ENCODE measurements at regions not wholly inside any gene's neighbourhood (a gene's known extent, or its start where the extent isn't known, plus 50 kb on each side); places are given as distances from the start of the nearest gene placed in this dataset.

DNA sequence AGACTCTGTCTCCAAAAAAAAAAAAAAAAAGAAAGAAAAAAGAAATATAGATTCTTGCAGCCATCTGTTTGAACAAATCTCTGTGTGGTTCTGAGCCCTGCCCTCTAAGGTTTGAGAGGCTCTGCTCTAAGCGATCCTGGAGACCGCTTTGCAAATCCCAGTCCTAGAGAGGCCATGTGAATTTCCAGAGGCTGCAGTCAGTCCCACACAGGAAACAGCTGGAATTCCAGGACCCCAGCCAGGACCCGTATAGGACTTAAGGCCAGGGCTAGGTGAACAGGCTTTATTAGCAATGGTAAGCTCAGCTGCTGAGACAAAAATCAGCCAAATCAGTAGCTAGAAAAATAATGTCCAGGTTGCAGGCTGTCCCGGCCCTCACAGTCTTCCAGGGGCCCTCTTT lies 154.8 kb downstream of the RPS24 start:
- H3K4me1 Mint-ChIP-seq: no peaks in the 10 kb centered on the region
- H3K4me3 Mint-ChIP-seq: no peak overlapping the region
- H3K27ac Mint-ChIP-seq: no peak overlapping the region

GRCh38 chr10:78190051-78190825 lies 156.6 kb downstream of the RPS24 start:
- ATAC-seq (no peak), DNase-seq (no peak)
- Mint-ChIP-seq H3K27ac (no peak overlapping the region), H3K36me3 (ENCODE audit: low read depth) (no peaks in the 10 kb centered on the region), H3K27me3 (peaks cover 6% of the 10 kb centered on the region), H3K9me3 (peaks cover 7% of the 10 kb centered on the region), H3K4me3 (no peak overlapping the region), H3K4me1 (no peaks in the 10 kb centered on the region)

More for the DNA sequence above, 154.8 kb downstream of the RPS24 start:
- Mint-ChIP-seq H3K27me3 (no peaks in the 10 kb centered on the region), H3K36me3 (ENCODE audit: low read depth) (no peaks in the 10 kb centered on the region), H3K9me3 (peaks cover 6% of the 10 kb centered on the region)
- no peak for ATAC-seq
- DNase-seq: no peak

GRCh38 chr10:78191301-78191700 lies 157.6 kb downstream of the RPS24 start:
- Mint-ChIP-seq H3K27ac (no peak overlapping the region), H3K27me3 (peaks cover 6% of the 10 kb centered on the region), H3K4me3 (no peak overlapping the region), H3K9me3 (peaks cover 7% of the 10 kb centered on the region), H3K4me1 (no peaks in the 10 kb centered on the region), H3K36me3 (ENCODE audit: low read depth) (no peaks in the 10 kb centered on the region)
- no peak for ATAC-seq
- no peak for DNase-seq

GRCh38 chr10:78193189-78193588 lies 159.5 kb downstream of the RPS24 start:
- Mint-ChIP-seq H3K27me3 (peaks cover 6% of the 10 kb centered on the region), H3K9me3 (peaks cover 7% of the 10 kb centered on the region), H3K36me3 (ENCODE audit: low read depth) (no peaks in the 10 kb centered on the region), H3K4me3 (no peak overlapping the region), H3K4me1 (no peaks in the 10 kb centered on the region), H3K27ac (no peak overlapping the region)
- DNase-seq (no peak), ATAC-seq (no peak)

GRCh38 chr10:78194050-78194449 lies 160.4 kb downstream of the RPS24 start:
- no peak for DNase-seq
- H3K27me3 Mint-ChIP-seq: peaks cover 6% of the 10 kb centered on the region
- no peaks in the 10 kb centered on the region for H3K4me1 Mint-ChIP-seq
- H3K4me3 Mint-ChIP-seq: no peak overlapping the region
- no peak for ATAC-seq
- H3K36me3 Mint-ChIP-seq (ENCODE audit: low read depth): no peaks in the 10 kb centered on the region
- no peak overlapping the region for H3K27ac Mint-ChIP-seq
- H3K9me3 Mint-ChIP-seq: peaks cover 7% of the 10 kb centered on the region

- no peak for ATAC-seq
- no peaks in the 10 kb centered on the region for H3K36me3 Mint-ChIP-seq (ENCODE audit: low read depth)
- H3K9me3 Mint-ChIP-seq: peaks cover 7% of the 10 kb centered on the region
- no peak overlapping the region for H3K4me3 Mint-ChIP-seq
- H3K27ac Mint-ChIP-seq: no peak overlapping the region
- no peaks in the 10 kb centered on the region for H3K4me1 Mint-ChIP-seq
- DNase-seq: no peak
- H3K27me3 Mint-ChIP-seq: peaks cover 6% of the 10 kb centered on the region
Measured at GRCh38 chr10:78194539-78195402, 161.1 kb downstream of the RPS24 start.

GRCh38 chr10:78196396-78196795 lies 162.7 kb downstream of the RPS24 start:
- no peak for ATAC-seq
- Mint-ChIP-seq H3K4me1 (no peaks in the 10 kb centered on the region), H3K27me3 (peaks cover 6% of the 10 kb centered on the region), H3K9me3 (peaks cover 7% of the 10 kb centered on the region), H3K36me3 (ENCODE audit: low read depth) (no peaks in the 10 kb centered on the region), H3K4me3 (no peak overlapping the region), H3K27ac (no peak overlapping the region)
- no peak for DNase-seq

DNA sequence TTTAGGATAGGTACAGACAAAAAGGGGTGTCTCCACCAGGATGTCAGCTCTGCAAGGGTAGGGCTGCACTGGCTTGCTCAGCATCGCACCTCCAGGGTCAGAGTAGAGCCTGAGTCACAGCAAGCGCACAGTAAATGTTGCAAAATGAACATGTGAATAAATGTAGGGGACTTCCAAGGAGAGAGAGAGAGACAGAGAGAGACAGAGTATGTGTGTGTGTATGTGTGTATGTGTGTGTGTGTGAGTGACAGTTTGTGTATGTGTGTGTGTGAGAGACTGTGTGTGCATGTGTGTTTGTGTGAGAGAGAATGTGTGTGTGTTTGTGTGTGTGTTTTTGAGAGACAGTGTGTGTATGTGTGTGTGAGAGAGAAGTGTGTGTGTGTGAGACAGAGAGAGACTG lies 163.3 kb downstream of the RPS24 start:
- DNase-seq (no peak), ATAC-seq (no peak)

DNA sequence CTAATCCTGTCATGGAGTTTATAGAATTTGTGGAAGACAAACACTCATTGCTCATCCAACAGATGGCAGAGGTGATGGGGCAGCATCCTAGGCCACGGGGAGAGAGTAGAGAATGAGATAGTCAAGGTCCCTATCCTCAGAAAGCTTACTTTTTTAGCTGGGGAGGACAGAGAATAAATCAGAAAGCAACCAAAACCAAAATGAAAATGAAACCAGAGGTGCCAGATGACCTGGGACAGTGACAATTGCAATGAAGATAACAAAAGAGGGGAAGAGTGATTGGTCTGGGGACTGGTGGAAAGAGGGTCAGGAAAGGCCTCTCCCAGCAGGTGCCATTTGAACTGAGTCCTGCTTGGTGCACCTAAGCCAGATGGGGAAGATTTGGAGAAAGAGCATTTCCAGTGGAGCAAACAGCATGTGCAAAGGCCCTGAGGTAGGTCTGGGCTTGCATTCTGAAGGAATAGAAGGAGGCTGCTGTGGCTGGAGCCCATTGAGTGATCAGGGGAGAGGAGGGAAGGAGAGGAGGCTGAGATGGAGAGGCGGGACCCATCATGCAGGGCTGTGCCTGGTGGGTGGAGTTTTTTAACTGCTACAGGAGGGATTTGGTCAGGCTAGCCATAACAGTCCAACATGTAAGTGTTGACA lies 164.1 kb downstream of the RPS24 start:
- H3K36me3 Mint-ChIP-seq (ENCODE audit: low read depth): no peaks in the 10 kb centered on the region
- H3K4me3 Mint-ChIP-seq: no peak overlapping the region
- ATAC-seq (no peak), DNase-seq (no peak)
- H3K4me1 Mint-ChIP-seq: no peaks in the 10 kb centered on the region
- H3K27ac Mint-ChIP-seq: no peak overlapping the region
- H3K27me3 Mint-ChIP-seq: peaks cover 6% of the 10 kb centered on the region
- peaks cover 7% of the 10 kb centered on the region for H3K9me3 Mint-ChIP-seq

More for the DNA sequence above, 163.3 kb downstream of the RPS24 start:
- Mint-ChIP-seq H3K9me3 (peaks cover 7% of the 10 kb centered on the region), H3K4me3 (no peak overlapping the region), H3K27me3 (peaks cover 6% of the 10 kb centered on the region), H3K27ac (no peak overlapping the region), H3K36me3 (ENCODE audit: low read depth) (no peaks in the 10 kb centered on the region), H3K4me1 (no peaks in the 10 kb centered on the region)

GRCh38 chr10:78199005-78199725 lies 165.5 kb downstream of the RPS24 start:
- ATAC-seq (no peak), DNase-seq (no peak)
- no peaks in the 10 kb centered on the region for H3K36me3 Mint-ChIP-seq (ENCODE audit: low read depth)
- no peak overlapping the region for H3K4me3 Mint-ChIP-seq
- no peak overlapping the region for H3K27ac Mint-ChIP-seq
- no peaks in the 10 kb centered on the region for H3K4me1 Mint-ChIP-seq
- peaks cover 5% of the 10 kb centered on the region for H3K27me3 Mint-ChIP-seq
- H3K9me3 Mint-ChIP-seq: no peaks in the 10 kb centered on the region

- H3K4me3 Mint-ChIP-seq: no peak overlapping the region
- ATAC-seq: no peak
- no peak overlapping the region for H3K27ac Mint-ChIP-seq
- DNase-seq: no peak
- H3K27me3 Mint-ChIP-seq: no peaks in the 10 kb centered on the region
- no peaks in the 10 kb centered on the region for H3K9me3 Mint-ChIP-seq
- H3K36me3 Mint-ChIP-seq (ENCODE audit: low read depth): no peaks in the 10 kb centered on the region
- no peaks in the 10 kb centered on the region for H3K4me1 Mint-ChIP-seq
Measured at GRCh38 chr10:78199759-78200158, 166.1 kb downstream of the RPS24 start.

GRCh38 chr10:78200686-78201085 lies 167.0 kb downstream of the RPS24 start:
- Mint-ChIP-seq H3K27ac (no peak overlapping the region), H3K4me1 (peaks cover 3% of the 10 kb centered on the region), H3K9me3 (no peaks in the 10 kb centered on the region), H3K36me3 (ENCODE audit: low read depth) (no peaks in the 10 kb centered on the region), H3K4me3 (no peak overlapping the region), H3K27me3 (no peaks in the 10 kb centered on the region)
- no peak for ATAC-seq
- no peak for DNase-seq

- H3K9me3 Mint-ChIP-seq: no peaks in the 10 kb centered on the region
- H3K36me3 Mint-ChIP-seq (ENCODE audit: low read depth): no peaks in the 10 kb centered on the region
- no peaks in the 10 kb centered on the region for H3K27me3 Mint-ChIP-seq
- H3K27ac Mint-ChIP-seq: no peak overlapping the region
- no peak overlapping the region for H3K4me3 Mint-ChIP-seq
- DNase-seq (no peak), ATAC-seq (no peak)
- peaks cover 6% of the 10 kb centered on the region for H3K4me1 Mint-ChIP-seq
Measured at GRCh38 chr10:78202386-78202785, 168.7 kb downstream of the RPS24 start.

Measured in activated naive CD8-positive, alpha-beta T cell treated with anti-CD3 and anti-CD28 coated beads, Interleukin-2, amount 50 U/mL, for 24 hours (primary cell).